Brain microvascular endothelial cell (primary cell): ENCODE measurements at regions not wholly inside any gene's neighbourhood (a gene's known extent, or its start where the extent isn't known, plus 50 kb on each side); places are given as distances from the start of the nearest gene placed in this dataset.
"Not testable (repeated sequence)": the region's sequence is repeated elsewhere in the genome, so short reads cannot be mapped to it uniquely, and the experiment has no call there.

ENCODE experiments used
- DNase-seq: peaks from one replicate; pipeline ENCODE4 v3.0.0-alpha.2; 2020
- H3K27ac ChIP-seq: fragments of 250-450 bp; sonication (Bioruptor Pico); 2 replicates; pipeline ENCODE4 v1.5.1; 2020; ENCODE audit warnings: mild to moderate bottlenecking, moderate library complexity
- H3K27me3 ChIP-seq: fragments of 250-450 bp; sonication (Bioruptor Pico); replicated peaks from 2 replicates; pipeline ENCODE4 v1.5.1; 2020; ENCODE audit warnings: mild to moderate bottlenecking
- H3K36me3 ChIP-seq: fragments of 250-450 bp; sonication (Bioruptor Pico); replicated peaks from 2 replicates; pipeline ENCODE4 v1.5.1; 2020; ENCODE audit warnings: mild to moderate bottlenecking
- H3K4me3 ChIP-seq: 2 replicates; pipeline ENCODE4 v1.5.1; 2011; ENCODE audit warnings: low read depth, mild to moderate bottlenecking, control low read depth, low read length, moderate library complexity
- in situ Hi-C: cut with HindIII; loops from 2 replicates; pipeline ENCODE4 v1.10.0; 2017; ENCODE audit warnings: low sequenced_read_pairs, low pct_ligation_motif_present
- TF ChIP-seq, protein P1 (sequence below): IDR thresholded peaks from 2 replicates; pipeline ENCODE4 v1.5.1; 2011; ENCODE audit warnings: low read depth, mild to moderate bottlenecking, moderate library complexity, low read length, control low read depth, inconsistent platforms; ENCODE audit errors: missing control alignments

DNA sequence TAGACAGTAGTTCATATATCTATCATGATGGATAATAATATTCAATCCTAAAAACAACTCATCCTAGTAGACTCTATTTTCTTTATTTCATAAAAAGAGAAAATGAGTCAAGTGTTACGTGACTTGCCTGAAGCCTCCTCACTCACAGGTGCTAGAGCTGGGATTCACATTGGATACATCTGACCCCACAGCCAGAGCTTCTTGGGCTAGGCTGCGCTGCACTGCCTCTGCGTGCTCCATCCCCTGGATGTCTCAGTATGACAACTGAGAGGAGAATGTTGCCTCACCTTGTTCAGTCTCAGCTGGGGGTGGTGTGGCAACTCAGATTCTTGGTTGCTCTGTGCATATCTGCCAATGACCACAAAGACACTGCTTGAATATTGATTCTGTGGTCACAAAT, 286.6 kb downstream of the LIG4 start:
- in situ Hi-C loops, result no loop called here
- no peak overlapping the region for H3K27ac ChIP-seq
- TF ChIP-seq, protein P1, sequence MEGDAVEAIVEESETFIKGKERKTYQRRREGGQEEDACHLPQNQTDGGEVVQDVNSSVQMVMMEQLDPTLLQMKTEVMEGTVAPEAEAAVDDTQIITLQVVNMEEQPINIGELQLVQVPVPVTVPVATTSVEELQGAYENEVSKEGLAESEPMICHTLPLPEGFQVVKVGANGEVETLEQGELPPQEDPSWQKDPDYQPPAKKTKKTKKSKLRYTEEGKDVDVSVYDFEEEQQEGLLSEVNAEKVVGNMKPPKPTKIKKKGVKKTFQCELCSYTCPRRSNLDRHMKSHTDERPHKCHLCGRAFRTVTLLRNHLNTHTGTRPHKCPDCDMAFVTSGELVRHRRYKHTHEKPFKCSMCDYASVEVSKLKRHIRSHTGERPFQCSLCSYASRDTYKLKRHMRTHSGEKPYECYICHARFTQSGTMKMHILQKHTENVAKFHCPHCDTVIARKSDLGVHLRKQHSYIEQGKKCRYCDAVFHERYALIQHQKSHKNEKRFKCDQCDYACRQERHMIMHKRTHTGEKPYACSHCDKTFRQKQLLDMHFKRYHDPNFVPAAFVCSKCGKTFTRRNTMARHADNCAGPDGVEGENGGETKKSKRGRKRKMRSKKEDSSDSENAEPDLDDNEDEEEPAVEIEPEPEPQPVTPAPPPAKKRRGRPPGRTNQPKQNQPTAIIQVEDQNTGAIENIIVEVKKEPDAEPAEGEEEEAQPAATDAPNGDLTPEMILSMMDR, result no peak
- H3K27me3 ChIP-seq, result no peaks in the 10 kb centered on the region
- H3K36me3 ChIP-seq, result no peaks in the 10 kb centered on the region
- no peak for DNase-seq
- no peak overlapping the region for H3K4me3 ChIP-seq

DNA sequence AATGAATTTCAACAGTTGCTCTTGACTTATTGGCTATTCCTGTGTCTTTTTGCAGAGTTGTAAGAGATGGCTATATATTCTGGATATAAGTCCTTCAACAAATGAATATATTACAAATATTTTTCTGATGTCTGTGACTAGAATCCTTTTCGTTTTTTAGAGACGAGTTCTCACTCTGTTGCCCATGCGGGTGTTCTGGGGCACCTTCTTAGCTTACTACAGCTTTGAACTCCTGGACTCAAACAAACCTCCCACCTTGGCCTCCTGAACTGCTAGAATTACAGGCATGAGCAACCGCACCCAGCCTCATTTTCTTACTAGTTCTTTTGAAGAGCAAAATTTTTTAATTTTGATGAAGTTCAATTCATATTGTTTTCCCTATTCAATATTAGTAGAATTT, 287.8 kb downstream of the LIG4 start:
- Histone ChIP-seq H3K27ac (no peak overlapping the region), H3K4me3 (no peak overlapping the region), H3K27me3 (no peaks in the 10 kb centered on the region), H3K36me3 (no peaks in the 10 kb centered on the region)
- DNase-seq, result no peak
- in situ Hi-C loops, result no loop called here
- TF ChIP-seq, protein P1, result no peak

DNA sequence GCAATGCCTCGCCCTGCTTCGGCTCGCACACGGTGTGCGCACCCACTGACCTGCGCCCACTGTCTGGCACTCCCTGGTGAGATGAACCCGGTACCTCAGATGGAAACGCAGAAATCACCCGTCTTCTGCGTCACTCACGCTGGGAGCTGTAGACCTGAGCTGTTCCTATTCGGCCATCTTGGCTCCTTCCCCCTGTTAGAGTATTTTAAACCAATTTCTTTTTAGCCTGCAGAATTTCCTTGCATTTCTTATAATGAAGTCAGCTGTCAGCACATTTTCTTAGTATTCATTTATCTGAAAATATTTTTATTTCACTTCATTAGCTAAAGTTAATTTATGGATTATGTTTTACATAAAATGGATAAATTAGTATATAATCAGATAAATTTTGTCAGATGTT, 288.8 kb downstream of the LIG4 start:
- H3K4me3 ChIP-seq, H3K27me3 ChIP-seq, in situ Hi-C loops, H3K36me3 ChIP-seq, DNase-seq, H3K27ac ChIP-seq: not testable (repeated sequence)

DNA sequence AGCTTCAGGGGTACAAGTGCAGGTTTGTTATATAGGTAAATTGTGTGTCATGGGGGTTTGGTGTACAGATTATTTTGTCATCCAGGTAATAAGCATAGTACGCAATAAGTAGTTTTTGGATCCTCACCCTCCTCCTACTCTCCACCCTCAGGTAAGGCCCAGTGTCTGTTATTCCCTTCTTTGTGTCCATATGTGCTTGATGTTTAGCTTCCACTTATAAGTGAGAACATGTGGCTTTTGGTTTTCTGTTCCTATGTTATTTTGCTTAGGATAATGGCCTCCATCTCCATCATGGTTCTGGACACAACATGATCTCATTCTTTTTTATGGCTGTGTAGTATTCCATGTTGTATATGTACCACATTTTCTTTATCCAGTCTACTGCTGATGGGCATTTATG, 298.4 kb downstream of the LIG4 start:
- H3K4me3 ChIP-seq, in situ Hi-C loops, H3K36me3 ChIP-seq, H3K27me3 ChIP-seq, H3K27ac ChIP-seq, DNase-seq: not testable (repeated sequence)

DNA sequence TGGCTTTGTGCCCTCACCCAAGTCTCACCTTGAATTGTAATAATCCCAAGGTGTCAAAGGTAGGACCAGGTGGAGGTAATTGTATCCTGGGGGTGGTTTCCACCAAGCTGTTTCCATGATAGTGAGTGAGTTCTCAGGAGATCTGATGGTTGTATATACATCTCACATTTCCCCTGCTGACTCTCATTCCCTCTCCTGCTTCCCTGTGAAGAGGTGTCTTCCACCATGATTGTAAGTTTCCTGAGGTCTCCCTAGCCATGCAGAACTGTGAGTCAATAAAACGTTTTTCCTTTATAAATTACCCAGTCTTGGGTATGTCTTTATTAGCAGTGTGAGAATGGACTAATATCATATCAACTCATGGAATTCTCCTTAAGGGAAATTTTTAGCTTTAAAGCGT, 302.6 kb downstream of the LIG4 start:
- DNase-seq, result no peak
- Histone ChIP-seq H3K27ac (no peak overlapping the region), H3K4me3 (no peak overlapping the region), H3K36me3 (no peaks in the 10 kb centered on the region), H3K27me3 (no peaks in the 10 kb centered on the region)
- TF ChIP-seq, protein P1, result no peak
- in situ Hi-C loops, result no loop called here

DNA sequence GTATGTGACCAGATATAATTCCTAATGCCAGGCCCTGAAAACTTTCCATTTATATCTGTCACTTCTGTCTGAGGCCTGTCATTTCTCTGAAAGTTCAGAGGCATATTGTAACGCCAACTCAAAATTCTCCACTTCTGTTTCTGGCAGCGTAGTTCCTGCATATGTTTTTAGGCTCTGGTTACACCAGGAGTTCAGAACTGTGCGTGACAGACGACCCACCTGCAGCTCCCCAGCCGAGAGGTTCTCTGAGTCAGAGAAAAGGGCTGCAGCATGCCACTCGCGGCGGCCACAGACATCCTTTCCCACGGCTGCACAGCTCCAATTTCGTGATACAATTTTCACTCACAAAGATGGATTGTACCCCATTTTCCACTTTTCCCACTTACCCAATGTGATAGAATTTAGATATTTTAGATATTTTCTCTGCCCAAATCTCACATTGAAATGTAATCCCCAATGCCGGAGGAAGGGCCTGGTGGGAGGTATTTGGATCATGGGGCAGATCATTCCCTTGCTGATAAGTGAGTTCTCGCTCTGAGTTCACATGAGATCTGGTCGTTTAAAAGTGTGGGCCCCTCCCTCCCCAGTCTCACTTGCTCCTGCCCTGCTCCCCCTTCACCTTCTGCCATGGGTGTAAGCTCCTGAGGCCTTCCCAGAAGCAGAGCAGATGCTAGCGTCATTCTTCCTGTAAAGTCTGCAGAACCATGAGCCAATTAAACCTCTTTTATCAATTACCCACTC, 308.1 kb downstream of the LIG4 start:
- Histone ChIP-seq H3K36me3 (no peaks in the 10 kb centered on the region), H3K27ac (peak overlapping the region; percentile 39), H3K4me3 (no peak overlapping the region), H3K27me3 (no peaks in the 10 kb centered on the region)
- in situ Hi-C loops, result no loop called here
- TF ChIP-seq, protein P1, result no peak
- peak; percentile 32 for DNase-seq

DNA sequence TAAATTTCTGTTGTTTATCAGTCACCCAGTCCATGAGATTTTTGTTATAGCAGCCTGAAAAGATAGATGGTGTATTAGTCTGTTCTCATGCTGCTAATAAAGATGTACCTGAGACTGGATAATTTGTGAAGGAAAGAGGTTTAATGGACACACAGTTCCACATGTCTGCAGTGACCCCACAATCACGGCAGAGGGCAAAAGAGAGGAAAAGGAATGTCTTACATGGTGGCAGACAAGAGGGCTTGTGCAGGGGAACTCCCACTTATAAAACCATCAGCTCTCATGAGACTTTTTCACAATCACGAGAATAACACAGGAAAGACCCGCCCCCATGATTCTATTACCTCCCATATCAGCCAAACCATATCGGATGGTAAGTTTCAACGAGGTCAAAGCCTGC, 309.2 kb downstream of the LIG4 start:
- Histone ChIP-seq H3K4me3 (no peak overlapping the region), H3K27ac (no peak overlapping the region), H3K36me3 (no peaks in the 10 kb centered on the region), H3K27me3 (no peaks in the 10 kb centered on the region)
- TF ChIP-seq, protein P1, result no peak
- in situ Hi-C loops, result no loop called here
- no peak for DNase-seq
